HepG2 (cell line): ENCODE measurements at regions not wholly inside any gene's neighbourhood (a gene's known extent, or its start where the extent isn't known, plus 50 kb on each side); places are given as distances from the start of the nearest gene placed in this dataset.

Experiments
- ATAC-seq: fragments of 200-7000 bp; cut with Tn5 transposase; 3 replicates; pipeline ENCODE4 v1.9.1; 2020; ENCODE audit warnings: mild to moderate bottlenecking, moderate library complexity
- BruUV-seq: library from RNA; stranded (reverse); fragments of 400-500 nt; replicated peaks from 2 replicates; lab custom pipeline; 2021; lab: Mats Ljungman, UMichigan
- CTCF ChIA-PET: fragments of 300-600 bp; formaldehyde crosslinking; extraction: SDS; loops from one replicate; lab custom pipeline; 2021; ENCODE audit warnings: low total read pairs, inconsistent platforms, low intra/inter-chr PET ratio; lab: Yijun Ruan, JAX
- POLR2A ChIA-PET: fragments of 350-600 bp; sonication (Branson Sonifier 250); formaldehyde crosslinking; loops from one replicate; lab custom pipeline; 2020; ENCODE audit warnings: antibody characterized with exemption, inconsistent platforms; lab: Yijun Ruan, JAX
- DNase-seq: peaks from one replicate; pipeline ENCODE4 v3.0.0-alpha.2; 2015; ENCODE audit warnings: low spot score
- FAIRE-seq: peaks from 3 replicates; lab custom pipeline; 2011; peaks lifted over from hg19 to GRCh38; lab: Jason Lieb, UNC
- H2AFZ ChIP-seq: one replicate; pipeline ENCODE4 v1.6.1; 2011; ENCODE audit warnings: low read length, inconsistent platforms
- H3K27ac ChIP-seq: fragments of 300-600 bp; 3 replicates; pipeline ENCODE4 v1.8.0; 2011; ENCODE audit warnings: mixed run types, mild to moderate bottlenecking, mixed read lengths, low read length, inconsistent platforms; ENCODE audit not compliant: insufficient read depth; ENCODE audit errors: extremely low read length
- H3K27me3 ChIP-seq, 2 experiments: fragments of 200-600 bp in 1 of 2; 2 replicates in 1 of 2; 3 replicates in 1 of 2; pipeline versions ENCODE4 v1.6.0 to v1.8.0; 2011; ENCODE audit warnings: low read length in 2 of 2, mild to moderate bottlenecking in 2 of 2, moderate library complexity in 2 of 2, inconsistent platforms in 1 of 2; ENCODE audit not compliant: insufficient read depth in 2 of 2, control insufficient read depth in 1 of 2
- H3K36me3 ChIP-seq, 2 experiments: fragments of 200-600 bp in 1 of 2; replicated peaks in 1 of 2; 2 replicates in 1 of 2; 3 replicates in 1 of 2; pipeline versions ENCODE4 v1.5.1 to v1.8.0; 2011; ENCODE audit warnings: low read length in 2 of 2, inconsistent platforms in 1 of 2; ENCODE audit not compliant: insufficient read depth in 2 of 2, control insufficient read depth in 1 of 2
- H3K4me1 ChIP-seq: 2 replicates; pipeline ENCODE4 v1.5.1; 2012; ENCODE audit warnings: low read length, inconsistent platforms; ENCODE audit not compliant: insufficient read depth
- H3K4me2 ChIP-seq: 2 replicates; pipeline ENCODE4 v1.6.0; 2011; ENCODE audit warnings: low read depth, low read length, inconsistent platforms
- H3K4me3 ChIP-seq, 3 experiments: fragments of 200-600 bp in 1 of 3; sonication (generic), shearing (Covaris generic) in 1 of 3; replicated peaks in 1 of 3; 2 replicates each; pipeline ENCODE4 v1.5.1; 2011 to 2016; ENCODE audit warnings: low read length in 3 of 3, inconsistent platforms in 2 of 3, low read depth in 2 of 3, mild to moderate bottlenecking in 2 of 3, control low read depth in 1 of 3, mixed read lengths in 1 of 3; ENCODE audit not compliant: insufficient read depth in 1 of 3
- H3K79me2 ChIP-seq: one replicate; pipeline ENCODE4 v1.6.1; 2011; ENCODE audit warnings: low read length, inconsistent platforms; ENCODE audit not compliant: insufficient read depth
- H3K9ac ChIP-seq: 2 replicates; pipeline ENCODE4 v1.6.0; 2011; ENCODE audit warnings: mild to moderate bottlenecking, low read depth, low read length, inconsistent platforms; ENCODE audit not compliant: insufficient read depth
- H3K9me3 ChIP-seq: 2 replicates; pipeline ENCODE4 v1.5.1; 2012; ENCODE audit warnings: mild to moderate bottlenecking, low read length
- H4K20me1 ChIP-seq: 2 replicates; pipeline ENCODE4 v1.6.0; 2011; ENCODE audit warnings: inconsistent platforms, mild to moderate bottlenecking, low read length, moderate library complexity; ENCODE audit not compliant: insufficient read depth
- FOXK2 ChIP-seq: fragments of 450-650 bp; IDR thresholded peaks from 2 replicates; pipeline ENCODE4 v1.6.1; 2016
- IRF9 ChIP-seq: sonication (generic); formaldehyde crosslinking; IDR thresholded peaks from 2 replicates; pipeline ENCODE4 v1.8.0; 2022; ENCODE audit warnings: missing genetic modification reagents, mild to moderate bottlenecking, borderline replicate concordance
- JDP2 ChIP-seq: sonication (generic); formaldehyde crosslinking; IDR thresholded peaks from 2 replicates; pipeline ENCODE4 v1.8.1; 2022; ENCODE audit warnings: missing genetic modification reagents, borderline replicate concordance
- SALL1 ChIP-seq: sonication (generic); formaldehyde crosslinking; IDR thresholded peaks from 2 replicates; pipeline ENCODE4 v1.8.0; 2022; ENCODE audit warnings: mild to moderate bottlenecking, missing genetic modification reagents
- ZBTB20 ChIP-seq: sonication (generic); formaldehyde crosslinking; IDR thresholded peaks from 2 replicates; pipeline ENCODE4 v1.8.1; 2023; ENCODE audit warnings: missing genetic modification reagents, low read depth, mild to moderate bottlenecking, borderline replicate concordance
- ZNF777 ChIP-seq: sonication (generic); formaldehyde crosslinking; IDR thresholded peaks from 2 replicates; pipeline ENCODE4 v1.4.0; 2020; ENCODE audit warnings: missing genetic modification reagents
- ZNF800 ChIP-seq: sonication (generic); formaldehyde crosslinking; IDR thresholded peaks from 2 replicates; pipeline ENCODE4 v1.4.0; 2020; ENCODE audit warnings: missing genetic modification reagents
- WGBS: methylation state at CpG from one replicate; pipeline ENCODE4 v1.1.6; 2017; ENCODE audit warnings: low lambda C conversion rate; 5-methylcytosine and 5-hydroxymethylcytosine counted together
- in situ Hi-C: cut with HindIII; loops from 2 replicates; pipeline ENCODE4 v1.10.0; 2017; ENCODE audit warnings: low pct_unique_long_range_greater_than_20kb; ENCODE audit not compliant: extremely low pct_ligation_motif_present
- intact Hi-C: fragments of 100-400 bp; cut with micrococcal nuclease; formaldehyde crosslinking; loops from one replicate; pipeline ENCODE4 v1.10.0; 2022; ENCODE audit not compliant: unreplicated experiment

- no peak for TF ChIP-seq ZNF777
- no peak for TF ChIP-seq IRF9
- no peak for TF ChIP-seq JDP2 (CRISPR knock-in tag)
- TF ChIP-seq FOXK2 = no peak
- TF ChIP-seq ZBTB20 (CRISPR knock-in tag) = no peak
- TF ChIP-seq ZNF800 (CRISPR knock-in tag) = no peak
These were observed 977.3 kb downstream of the UQCRFS1 start (continued) for GRCh38 chr19:28235606-28236125.

GRCh38 chr19:28234637-28235036, 978.3 kb downstream of the UQCRFS1 start:
- Histone ChIP-seq H4K20me1 (no peaks in the 10 kb centered on the region), H3K4me1 (no peaks in the 10 kb centered on the region), H3K4me3 (no peak overlapping the region), H3K4me2 (no peak overlapping the region), H3K9me3 (peaks cover 92% of the 10 kb centered on the region), H3K9ac (no peak overlapping the region), H3K27me3 (no peaks in the 10 kb centered on the region)
- ATAC-seq (no peak), DNase-seq (no peak)
- intact Hi-C loops = no loop called here
- no peak for TF ChIP-seq SALL1 (CRISPR knock-in tag)
- TF ChIP-seq, all 625 proteins: peak for 0
- no peak for FAIRE-seq
- H3K36me3 ChIP-seq = no peaks in the 10 kb centered on the region
- POLR2A ChIA-PET = no interaction called here
- WGBS = 17% methylated on average over 6 of the region's 6 CpGs
- H2AFZ ChIP-seq = no peak overlapping the region
- in situ Hi-C loops = no loop called here
- BruUV-seq = no TSS peak
- no peaks in the 10 kb centered on the region for H3K79me2 ChIP-seq
- no peak overlapping the region for H3K27ac ChIP-seq
- CTCF ChIA-PET = no interaction called here
